ENCODE measurements at regions not wholly inside any gene's neighbourhood (a gene's known extent, or its start where the extent isn't known, plus 50 kb on each side); places are given as distances from the start of the nearest gene placed in this dataset.

DNA sequence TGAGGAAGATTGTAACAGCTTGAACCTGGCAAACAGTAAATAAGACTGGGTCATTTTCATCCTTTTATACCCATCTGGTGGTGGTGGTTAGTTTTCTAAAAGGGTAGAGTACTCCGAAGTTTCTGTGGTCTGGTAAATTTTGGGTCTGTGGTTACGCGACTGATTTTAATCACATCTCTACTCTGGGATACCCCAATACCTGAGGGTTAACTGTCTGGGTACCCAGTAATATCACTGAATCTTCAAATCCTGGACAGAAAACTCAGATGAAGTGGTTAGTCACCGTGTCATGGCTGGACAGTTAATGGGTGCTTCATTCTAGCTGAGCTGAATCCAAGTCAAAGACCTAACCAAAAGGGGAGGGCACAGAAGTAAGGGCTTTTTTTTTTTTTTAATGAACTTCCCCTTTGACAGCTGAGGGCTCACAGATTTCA is 474.2 kb downstream of the GADD45G start:
- no peak for DNase-seq

- DNase-seq: no peak
These were observed 480.8 kb downstream of the GADD45G start for GRCh38 chr9:90085633-90086032.

GRCh38 chr9:90086101-90086511 is 481.3 kb downstream of the GADD45G start:
- DNase-seq: no peak

- DNase-seq: no peak
These were observed 483.6 kb downstream of the GADD45G start for GRCh38 chr9:90088434-90088833.

- no peak for DNase-seq
These were observed 484.0 kb downstream of the GADD45G start for GRCh38 chr9:90088856-90089255.

DNA sequence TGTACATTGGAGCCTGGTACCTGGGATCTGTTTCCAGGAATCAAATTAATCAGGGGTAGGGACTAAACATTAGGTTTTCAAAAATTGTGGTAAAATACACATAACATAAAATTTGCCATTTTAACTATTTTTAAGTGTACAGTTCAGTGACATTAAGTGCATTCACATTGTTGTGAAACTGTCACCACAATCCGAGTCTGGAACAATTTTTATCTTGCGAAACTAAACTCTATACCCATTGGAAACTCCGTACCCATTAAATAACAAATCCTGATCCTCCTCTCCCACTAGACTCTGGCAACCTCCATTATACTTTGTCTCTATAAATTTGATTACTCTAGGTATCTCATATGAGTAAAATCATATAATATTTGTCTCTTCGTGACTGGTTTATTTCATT is 486.2 kb downstream of the GADD45G start:
- no peak for DNase-seq

GRCh38 chr9:90092508-90092907 is 487.7 kb downstream of the GADD45G start:
- no peak for DNase-seq

DNA sequence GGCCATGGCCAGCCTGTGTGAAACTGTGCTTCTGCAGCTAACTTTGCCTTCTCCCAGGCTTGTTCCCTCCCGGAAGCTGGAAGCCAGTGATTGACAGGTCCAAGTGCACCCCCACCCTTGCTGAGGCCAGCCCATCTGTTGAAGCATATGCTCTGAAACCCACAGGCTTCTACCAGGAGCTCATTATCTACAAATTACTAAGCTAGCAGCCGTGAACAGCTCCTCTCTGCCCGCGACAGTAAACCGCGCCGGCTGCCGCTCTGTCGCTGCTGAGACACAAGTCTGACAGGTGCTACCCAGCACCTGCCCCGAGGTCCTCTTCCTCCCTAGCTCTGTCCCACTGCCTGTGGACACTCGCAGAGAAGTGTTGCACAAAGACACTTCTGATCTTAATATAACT is 490.9 kb downstream of the GADD45G start:
- DNase-seq: no peak

DNA sequence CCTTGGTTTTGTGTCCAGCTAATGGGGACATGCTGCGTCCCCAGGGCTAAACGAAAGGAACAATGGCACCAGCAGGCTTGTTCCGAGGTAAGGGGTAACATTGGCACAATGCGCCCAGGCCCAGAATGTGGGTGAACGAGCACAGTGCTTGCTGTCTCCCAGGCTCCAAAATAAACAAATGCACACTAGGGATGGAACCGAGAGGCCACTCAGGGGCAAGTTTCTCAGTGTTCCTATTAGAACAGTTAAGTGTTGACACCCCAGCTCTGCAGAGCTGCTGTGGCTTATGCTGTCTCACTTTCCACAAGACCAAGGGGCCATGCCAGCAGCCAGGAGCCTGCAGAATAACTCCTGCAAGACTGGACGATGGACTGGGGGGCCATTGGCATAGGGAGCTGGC is 492.4 kb downstream of the GADD45G start:
- DNase-seq: no peak

- DNase-seq: no peak
These were observed 493.6 kb downstream of the GADD45G start for GRCh38 chr9:90098408-90098807.

- DNase-seq: no peak
These were observed 494.6 kb downstream of the GADD45G start for GRCh38 chr9:90099262-90099963.

GRCh38 chr9:90100014-90100413 is 495.2 kb downstream of the GADD45G start:
- no peak for DNase-seq

- DNase-seq: peak; percentile 33
These were observed 497.6 kb downstream of the GADD45G start for GRCh38 chr9:90102292-90102901.

- DNase-seq: no peak
These were observed 499.0 kb downstream of the GADD45G start for GRCh38 chr9:90103771-90104170.

- no peak for DNase-seq
These were observed 501.0 kb downstream of the GADD45G start for GRCh38 chr9:90105773-90106172.

DNA sequence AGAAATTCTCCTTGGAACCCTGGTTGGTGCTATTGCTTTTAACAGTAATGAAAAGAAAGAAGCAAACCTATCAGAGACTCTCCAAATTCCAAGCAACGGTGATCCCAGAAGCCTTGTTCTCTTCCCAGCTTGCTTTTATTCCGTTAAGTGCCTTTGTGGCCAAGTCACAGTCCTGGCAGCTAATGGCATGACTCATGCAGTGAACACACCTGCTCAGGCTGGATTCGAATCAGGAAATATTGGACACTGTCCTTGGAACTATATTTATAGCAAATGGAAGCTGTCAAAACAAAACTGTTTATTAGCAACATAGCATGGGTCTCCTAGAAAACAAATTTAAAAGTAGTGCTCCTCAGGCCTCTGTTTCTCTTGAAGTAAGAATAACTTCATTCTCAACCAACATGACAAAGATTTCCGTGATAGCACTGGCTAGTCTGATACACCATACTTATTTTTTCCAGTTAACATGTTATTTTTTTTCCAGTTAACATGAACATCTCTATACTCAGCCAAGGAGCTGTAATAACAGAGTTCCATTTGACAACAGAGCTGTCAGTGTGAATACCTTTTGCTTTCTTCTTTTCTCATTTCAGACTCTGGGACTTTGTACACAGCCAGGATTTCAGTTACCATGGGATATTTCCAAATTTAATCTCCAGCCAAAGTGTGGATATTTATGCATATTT is 502.4 kb downstream of the GADD45G start:
- no peak for DNase-seq

GRCh38 chr9:90107726-90108655 is 503.2 kb downstream of the GADD45G start:
- DNase-seq: no peak

GRCh38 chr9:90112788-90113187 is 508.0 kb downstream of the GADD45G start:
- DNase-seq: no peak

GRCh38 chr9:90114641-90115425 is 510.0 kb downstream of the GADD45G start:
- DNase-seq: no peak

GRCh38 chr9:90121762-90122161 is 517.0 kb downstream of the GADD45G start:
- DNase-seq: no peak

DNA sequence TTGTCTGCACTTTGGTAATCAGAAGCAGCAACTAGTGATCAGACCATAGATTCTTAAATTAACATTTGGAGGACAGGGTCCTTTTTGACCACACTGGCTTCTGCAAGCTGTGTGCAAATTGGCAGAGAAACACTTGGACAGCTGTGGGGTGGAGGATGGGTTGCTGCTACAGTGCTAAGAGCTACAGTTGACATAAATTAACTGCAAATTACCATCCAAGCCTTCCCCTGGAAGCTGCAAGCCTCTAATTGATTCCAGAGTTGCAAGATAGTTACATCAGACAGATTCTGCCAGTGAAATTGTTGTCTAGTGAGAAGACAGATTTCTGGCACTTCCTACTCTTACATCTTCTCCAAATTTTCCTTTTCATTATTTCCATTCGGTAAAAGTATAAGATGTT is 517.7 kb downstream of the DIRAS2 start:
- DNase-seq: no peak

DNA sequence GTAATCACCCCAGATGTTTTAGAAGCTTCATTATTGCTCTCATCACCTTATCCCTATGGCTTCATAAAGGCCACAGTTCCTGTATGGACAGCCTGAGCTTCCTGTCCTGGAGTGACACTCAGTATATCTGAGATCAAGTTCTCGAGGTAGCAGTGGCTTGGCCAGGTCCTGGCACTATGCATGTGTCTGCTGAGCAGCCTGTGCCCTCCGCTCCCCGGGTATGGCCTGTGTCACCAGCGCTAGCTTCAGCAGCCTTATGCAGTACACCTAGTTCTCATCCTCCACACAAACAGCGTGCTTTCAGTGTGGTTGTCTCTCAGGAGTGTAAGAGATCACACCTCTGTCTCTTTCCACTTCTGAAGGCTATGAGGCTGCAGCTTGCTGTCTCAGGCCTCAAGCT is 514.7 kb downstream of the DIRAS2 start:
- DNase-seq: no peak
